Myocyte (in vitro differentiated cells): ENCODE measurements at regions not wholly inside any gene's neighbourhood (a gene's known extent, or its start where the extent isn't known, plus 50 kb on each side); places are given as distances from the start of the nearest gene placed in this dataset.
"Not testable (repeated sequence)": the region's sequence is repeated elsewhere in the genome, so short reads cannot be mapped to it uniquely, and the experiment has no call there.

ENCODE experiments used
- DNase-seq: peaks from one replicate; pipeline ENCODE4 v3.0.0-alpha.2; 2012; ENCODE audit warnings: low read depth

GRCh38 chr20:60096166-60096565, 137.9 kb downstream of the CDH26 start:
- peak; percentile 13 for DNase-seq

- no peak for DNase-seq
These were observed 139.1 kb downstream of the CDH26 start for GRCh38 chr20:60097285-60097684.

- peak; percentile 27 for DNase-seq
These were observed 142.6 kb downstream of the CDH26 start for GRCh38 chr20:60100780-60101179.

GRCh38 chr20:60101201-60101890, 143.1 kb downstream of the CDH26 start:
- peak; percentile 6 for DNase-seq

GRCh38 chr20:60101891-60102281, 143.7 kb downstream of the CDH26 start:
- DNase-seq, result peak; percentile 66

- DNase-seq, result no peak
These were observed 144.5 kb downstream of the CDH26 start for GRCh38 chr20:60102665-60103210.

GRCh38 chr20:60104993-60105803, 147.0 kb downstream of the CDH26 start:
- DNase-seq, result no peak

GRCh38 chr20:60106186-60106585, 148.0 kb downstream of the CDH26 start:
- DNase-seq, result not testable (repeated sequence)

- DNase-seq, result no peak
These were observed 149.6 kb downstream of the CDH26 start for GRCh38 chr20:60107621-60108390.

GRCh38 chr20:60108397-60108796, 150.2 kb downstream of the CDH26 start:
- peak; percentile 46 for DNase-seq

- no peak for DNase-seq
These were observed 155.0 kb downstream of the CDH26 start for GRCh38 chr20:60113024-60113724.

GRCh38 chr20:60113771-60114170, 155.5 kb downstream of the CDH26 start:
- no peak for DNase-seq

- no peak for DNase-seq
These were observed 157.2 kb downstream of the CDH26 start for GRCh38 chr20:60115451-60115850.

- no peak for DNase-seq
These were observed 158.1 kb downstream of the CDH26 start for GRCh38 chr20:60116128-60116909.

- peak; percentile 78 for DNase-seq
These were observed 158.8 kb downstream of the CDH26 start for GRCh38 chr20:60117065-60117464.

- no peak for DNase-seq
These were observed 163.7 kb downstream of the CDH26 start for GRCh38 chr20:60121903-60122302.

- no peak for DNase-seq
These were observed 164.4 kb downstream of the CDH26 start for GRCh38 chr20:60122671-60123070.

GRCh38 chr20:60123096-60123495, 164.9 kb downstream of the CDH26 start:
- DNase-seq, result no peak

GRCh38 chr20:60123652-60124051, 165.4 kb downstream of the CDH26 start:
- DNase-seq, result no peak

- no peak for DNase-seq
These were observed 166.7 kb downstream of the CDH26 start for GRCh38 chr20:60124776-60125381.
